ENCODE measurements at regions not wholly inside any gene's neighbourhood (a gene's known extent, or its start where the extent isn't known, plus 50 kb on each side); places are given as distances from the start of the nearest gene placed in this dataset.

DNA sequence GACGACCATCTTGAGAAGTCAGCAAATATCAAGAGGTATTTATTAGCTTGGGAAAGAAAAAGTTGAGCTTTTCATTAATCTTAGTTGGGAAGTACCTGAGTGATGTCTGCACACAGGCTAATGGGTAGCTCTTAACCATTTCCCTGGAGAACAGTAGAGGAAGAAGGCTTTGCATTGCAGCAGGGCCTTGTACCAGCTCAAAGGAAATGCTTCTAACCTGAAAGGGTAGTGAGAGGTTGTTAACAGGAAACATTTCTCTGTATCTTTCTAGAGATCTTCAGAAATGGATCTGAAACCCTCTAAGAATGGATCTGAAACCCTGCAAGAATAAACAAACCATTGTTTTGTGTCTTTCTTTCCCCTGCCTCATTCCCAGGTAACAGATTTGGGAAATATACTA lies 393.3 kb downstream of the PLK2 start:
- TF ChIP-seq, protein P1, sequence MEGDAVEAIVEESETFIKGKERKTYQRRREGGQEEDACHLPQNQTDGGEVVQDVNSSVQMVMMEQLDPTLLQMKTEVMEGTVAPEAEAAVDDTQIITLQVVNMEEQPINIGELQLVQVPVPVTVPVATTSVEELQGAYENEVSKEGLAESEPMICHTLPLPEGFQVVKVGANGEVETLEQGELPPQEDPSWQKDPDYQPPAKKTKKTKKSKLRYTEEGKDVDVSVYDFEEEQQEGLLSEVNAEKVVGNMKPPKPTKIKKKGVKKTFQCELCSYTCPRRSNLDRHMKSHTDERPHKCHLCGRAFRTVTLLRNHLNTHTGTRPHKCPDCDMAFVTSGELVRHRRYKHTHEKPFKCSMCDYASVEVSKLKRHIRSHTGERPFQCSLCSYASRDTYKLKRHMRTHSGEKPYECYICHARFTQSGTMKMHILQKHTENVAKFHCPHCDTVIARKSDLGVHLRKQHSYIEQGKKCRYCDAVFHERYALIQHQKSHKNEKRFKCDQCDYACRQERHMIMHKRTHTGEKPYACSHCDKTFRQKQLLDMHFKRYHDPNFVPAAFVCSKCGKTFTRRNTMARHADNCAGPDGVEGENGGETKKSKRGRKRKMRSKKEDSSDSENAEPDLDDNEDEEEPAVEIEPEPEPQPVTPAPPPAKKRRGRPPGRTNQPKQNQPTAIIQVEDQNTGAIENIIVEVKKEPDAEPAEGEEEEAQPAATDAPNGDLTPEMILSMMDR (IDR thresholded peaks at IDR 0.05; ENCODE audit: borderline replicate concordance, extremely low read depth, low read length, poor library complexity, severe bottlenecking), result no peak
- TF ChIP-seq EZH2 (IDR thresholded peaks at IDR 0.05; ENCODE audit: borderline replicate concordance, low read depth, low read length, severe bottlenecking), result no peak
